H1 (cell line): ENCODE measurements at regions not wholly inside any gene's neighbourhood (a gene's known extent, or its start where the extent isn't known, plus 50 kb on each side); places are given as distances from the start of the nearest gene placed in this dataset.

Source experiments
- CTCF ChIA-PET: fragments of 300-600 bp; sonication (Branson Sonifier 250); formaldehyde crosslinking; loops from one replicate; lab custom pipeline; 2021; ENCODE audit not compliant: partially characterized antibody; lab: Charles Lee
- POLR2A ChIA-PET: fragments of 300-600 bp; sonication (Branson Sonifier 250); formaldehyde crosslinking; loops from one replicate; lab custom pipeline; 2021; ENCODE audit warnings: inconsistent platforms; ENCODE audit not compliant: partially characterized antibody; lab: Charles Lee
- DNase-seq, 2 experiments: peaks; one replicate each; pipeline versions ENCODE4 v3.0.0 to v3.0.0-alpha.2; 2010 to 2022; ENCODE audit warnings: low spot score in 2 of 2, low read depth in 1 of 2, mixed read lengths in 1 of 2
- FAIRE-seq: peaks from 2 replicates; lab custom pipeline; 2011; peaks lifted over from hg19 to GRCh38; lab: Jason Lieb, UNC
- H2AFZ ChIP-seq: 2 replicates; pipeline ENCODE4 v1.8.1; 2012; ENCODE audit warnings: low read length, inconsistent platforms
- H2AK5ac ChIP-seq: 2 replicates; pipeline ENCODE4 v1.6.1; 2013; ENCODE audit warnings: low read depth, low read length
- H2BK120ac ChIP-seq: replicated peaks from 2 replicates; pipeline ENCODE3; 2013; ENCODE audit warnings: low read depth, low read length, inconsistent platforms
- H2BK12ac ChIP-seq: 2 replicates; pipeline ENCODE4 v1.6.1; 2013; ENCODE audit warnings: low read depth, low read length
- H2BK15ac ChIP-seq: 2 replicates; pipeline ENCODE4 v1.6.1; 2013; ENCODE audit warnings: low read length
- H2BK20ac ChIP-seq: 2 replicates; pipeline ENCODE4 v1.6.1; 2013; ENCODE audit warnings: low read length
- H2BK5ac ChIP-seq: 2 replicates; pipeline ENCODE4 v1.6.1; 2013; ENCODE audit warnings: low read depth, low read length
- H3K14ac ChIP-seq: 2 replicates; pipeline ENCODE4 v1.6.1; 2013; ENCODE audit warnings: inconsistent platforms; ENCODE audit not compliant: insufficient read length
- H3K18ac ChIP-seq: 2 replicates; pipeline ENCODE4 v1.6.1; 2013; ENCODE audit warnings: low read length; ENCODE audit errors: extremely low read depth
- H3K23ac ChIP-seq: 2 replicates; pipeline ENCODE4 v1.6.1; 2013; ENCODE audit warnings: inconsistent platforms; ENCODE audit not compliant: insufficient read length
- H3K23me2 ChIP-seq: 2 replicates; pipeline ENCODE4 v1.6.1; 2013; ENCODE audit warnings: low read depth, low read length
- H3K27ac ChIP-seq: 2 replicates; pipeline ENCODE4 v1.6.1; 2011; ENCODE audit warnings: low read depth, low read length, inconsistent platforms
- H3K27me3 ChIP-seq, 4 experiments: replicated peaks in 1 of 4; 1 replicate in 1 of 4; 2 replicates in 3 of 4; pipeline versions ENCODE4 v1.6.1 to v1.8.1; 2011 to 2013; ENCODE audit warnings: low read length in 3 of 4, mild to moderate bottlenecking in 3 of 4, inconsistent platforms in 2 of 4, mixed read lengths in 2 of 4, moderate library complexity in 1 of 4; ENCODE audit not compliant: control insufficient read depth in 3 of 4, insufficient read depth in 3 of 4; ENCODE audit errors: extremely low read depth in 1 of 4
- H3K36me3 ChIP-seq, 4 experiments: 2 replicates each; pipeline versions ENCODE4 v1.6.1 to v1.8.1; 2011 to 2013; ENCODE audit warnings: mild to moderate bottlenecking in 4 of 4, low read length in 3 of 4, moderate library complexity in 2 of 4, control low read depth in 1 of 4, inconsistent platforms in 1 of 4; ENCODE audit not compliant: insufficient read depth in 4 of 4, control insufficient read depth in 2 of 4
- H3K4ac ChIP-seq: replicated peaks from 2 replicates; pipeline ENCODE3; 2013; ENCODE audit warnings: low read length, low read depth, mixed read lengths, inconsistent platforms; ENCODE audit not compliant: insufficient read length
- H3K4me1 ChIP-seq, 4 experiments: replicated peaks in 1 of 4; 1 replicate in 1 of 4; 2 replicates in 3 of 4; pipeline versions ENCODE4 v1.6.1 to v1.8.1; 2011 to 2013; ENCODE audit warnings: low read length in 3 of 4, inconsistent platforms in 2 of 4, mixed read lengths in 1 of 4; ENCODE audit not compliant: insufficient read depth in 4 of 4, control insufficient read depth in 3 of 4
- H3K4me2 ChIP-seq, 2 experiments: 2 replicates each; pipeline versions ENCODE4 v1.6.1 to v1.8.1; 2011 to 2013; ENCODE audit warnings: low read depth in 2 of 2, low read length in 2 of 2, control low read depth in 1 of 2, inconsistent platforms in 1 of 2, mild to moderate bottlenecking in 1 of 2; ENCODE audit not compliant: insufficient read depth in 1 of 2
- H3K4me3 ChIP-seq, 4 experiments: fragments of 200-600, 300-600 bp in 1 of 4; sonication (generic), shearing (Covaris generic), sonication (Bioruptor Twin) in 1 of 4; 2 replicates each; pipeline versions ENCODE4 v1.5.1 to v1.8.1; 2011 to 2016; ENCODE audit warnings: low read length in 4 of 4, low read depth in 3 of 4, control low read depth in 2 of 4, inconsistent platforms in 2 of 4, mild to moderate bottlenecking in 2 of 4, mixed read lengths in 1 of 4, moderate library complexity in 1 of 4; ENCODE audit not compliant: insufficient read depth in 2 of 4; ENCODE audit errors: extremely low read depth in 1 of 4
- H3K56ac ChIP-seq: replicated peaks from 2 replicates; pipeline ENCODE3; 2013; ENCODE audit warnings: low read depth, mild to moderate bottlenecking, mixed read lengths, low read length, inconsistent platforms; ENCODE audit not compliant: insufficient read length
- H3K79me1 ChIP-seq: 2 replicates; pipeline ENCODE4 v1.6.1; 2013; ENCODE audit warnings: low read depth, low read length, control low read depth
- H3K79me2 ChIP-seq, 2 experiments: 2 replicates each; pipeline versions ENCODE4 v1.6.1 to v1.8.1; 2012 to 2013; ENCODE audit warnings: low read length in 2 of 2, mild to moderate bottlenecking in 2 of 2, inconsistent platforms in 1 of 2; ENCODE audit not compliant: insufficient read depth in 2 of 2, control insufficient read depth in 1 of 2
- H3K9ac ChIP-seq, 4 experiments: replicated peaks in 1 of 4; 1 replicate in 1 of 4; 2 replicates in 3 of 4; pipeline versions ENCODE4 v1.6.1 to v1.8.1; 2011 to 2013; ENCODE audit warnings: low read depth in 3 of 4, low read length in 3 of 4, control low read depth in 2 of 4, mild to moderate bottlenecking in 2 of 4, moderate library complexity in 2 of 4, inconsistent platforms in 1 of 4; ENCODE audit errors: extremely low read depth in 1 of 4
- H3K9me3 ChIP-seq, 2 experiments: 2 replicates each; pipeline versions ENCODE4 v1.6.1 to v1.8.1; 2012 to 2013; ENCODE audit warnings: mild to moderate bottlenecking in 2 of 2, moderate library complexity in 2 of 2, control low read depth in 1 of 2, inconsistent platforms in 1 of 2, low read depth in 1 of 2, low read length in 1 of 2, mixed read lengths in 1 of 2; ENCODE audit not compliant: insufficient read depth in 2 of 2
- H4K20me1 ChIP-seq, 2 experiments: replicated peaks in 1 of 2; 2 replicates each; pipeline versions ENCODE3 to v1.8.1; 2011 to 2013; ENCODE audit warnings: inconsistent platforms in 2 of 2, low read length in 2 of 2, mild to moderate bottlenecking in 1 of 2; ENCODE audit not compliant: insufficient read depth in 2 of 2, control insufficient read depth in 1 of 2
- H4K5ac ChIP-seq: 2 replicates; pipeline ENCODE4 v1.6.1; 2013; ENCODE audit warnings: low read length, low read depth, mixed read lengths, inconsistent platforms; ENCODE audit not compliant: insufficient read length
- H4K8ac ChIP-seq: 2 replicates; pipeline ENCODE4 v1.8.0; 2013; ENCODE audit warnings: mild to moderate bottlenecking, moderate library complexity, low read length, inconsistent platforms; ENCODE audit not compliant: insufficient read depth; ENCODE audit errors: extremely low read depth
- H4K91ac ChIP-seq: replicated peaks from 2 replicates; pipeline ENCODE3; 2013; ENCODE audit warnings: low read length, mixed read lengths, inconsistent platforms; ENCODE audit not compliant: insufficient read length
- CREB1 ChIP-seq: IDR thresholded peaks from 2 replicates; pipeline ENCODE4 v1.6.1; 2012; ENCODE audit warnings: inconsistent platforms
- HDAC2 ChIP-seq, 2 experiments: fragments of 300-600 bp in 1 of 2; sonication (generic) in 1 of 2; IDR thresholded peaks; 2 replicates each; pipeline ENCODE4 v1.6.1; 2011 to 2012; ENCODE audit warnings: low read depth in 2 of 2, low read length in 2 of 2, mild to moderate bottlenecking in 2 of 2, moderate library complexity in 2 of 2, borderline replicate concordance in 1 of 2, inconsistent platforms in 1 of 2
- KDM4A ChIP-seq: IDR thresholded peaks from one replicate; pipeline ENCODE4 v1.7.1; 2012; ENCODE audit warnings: low read depth, mild to moderate bottlenecking, moderate library complexity, low read length, inconsistent platforms; ENCODE audit not compliant: severe bottlenecking
- SIX5 ChIP-seq: IDR thresholded peaks from 2 replicates; pipeline ENCODE4 v1.6.1; 2011; ENCODE audit warnings: mild to moderate bottlenecking, low read depth, low read length
- SRF ChIP-seq: IDR thresholded peaks from 2 replicates; pipeline ENCODE4 v1.6.1; 2011; ENCODE audit warnings: mild to moderate bottlenecking, low read depth, low read length, moderate library complexity
- SUZ12 ChIP-seq: fragments of 200-600 bp; sonication (generic); IDR thresholded peaks from 2 replicates; pipeline ENCODE4 v1.6.1; 2012; ENCODE audit warnings: mild to moderate bottlenecking, inconsistent platforms, low read length, moderate library complexity, mixed read lengths
- TBP ChIP-seq: IDR thresholded peaks from 2 replicates; pipeline ENCODE4 v1.6.1; 2011; ENCODE audit warnings: low read depth, low read length, improper control_type of control experiment
- TEAD4 ChIP-seq: IDR thresholded peaks from 2 replicates; pipeline ENCODE4 v1.6.1; 2012; ENCODE audit warnings: low read depth, low read length, inconsistent platforms, mixed read lengths
- YY1 ChIP-seq: IDR thresholded peaks from 2 replicates; pipeline ENCODE4 v1.6.1; 2011; ENCODE audit warnings: low read depth, mild to moderate bottlenecking, low read length
- WGBS, 2 experiments: shearing (Covaris generic) in 1 of 2; methylation state at CpG; one replicate each; pipeline versions ENCODE4 v1.1.6 to v1.1.7; 2013 to 2015; ENCODE audit warnings: low lambda C conversion rate in 2 of 2, mixed read lengths in 2 of 2, inconsistent platforms in 1 of 2, low coverage in 1 of 2, missing lambda C conversion rate in 1 of 2; ENCODE audit not compliant: insufficient replicate concordance in 2 of 2, insufficient coverage in 1 of 2, insufficient read length in 1 of 2; ENCODE audit errors: extremely low coverage in 1 of 2, missing lambda C conversion rate in 1 of 2; 5-methylcytosine and 5-hydroxymethylcytosine counted together
- TF ChIP-seq, protein P1 (sequence below): IDR thresholded peaks from 2 replicates; pipeline ENCODE4 v1.6.1; 2012; ENCODE audit warnings: inconsistent platforms
- TF ChIP-seq, protein P2 (sequence below): IDR thresholded peaks from 2 replicates; pipeline ENCODE4 v1.6.1; 2012; ENCODE audit warnings: low read length, inconsistent platforms

DNA sequence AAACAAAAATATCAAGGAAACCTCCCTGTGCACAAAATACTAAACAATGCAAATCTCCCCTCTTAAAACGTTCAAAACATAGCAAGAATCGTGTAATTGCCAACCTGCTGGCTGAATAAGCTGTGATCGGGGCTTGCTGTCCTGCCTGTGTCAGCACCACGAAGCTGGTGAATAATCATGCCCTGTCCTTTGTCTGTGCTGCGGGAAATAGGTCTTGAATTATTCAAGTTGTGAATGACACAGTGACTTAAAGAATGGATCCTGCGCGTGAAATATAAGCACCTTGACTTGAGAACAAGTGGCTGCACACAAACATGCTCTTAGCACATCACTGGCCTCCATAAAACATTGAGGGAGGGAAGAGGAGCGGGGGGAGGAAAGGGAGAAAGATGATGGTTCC is 130.2 kb downstream of the OAT start:
- Histone ChIP-seq H4K8ac (no peak overlapping the region), H3K4me1 (no peaks in the 10 kb centered on the region; a peak in 1 of 7 replicates), H3K27ac (no peak overlapping the region), H2AFZ (no peak overlapping the region), H4K91ac (no peak overlapping the region), H3K4me3 (no peak overlapping the region), H3K23me2 (no peaks in the 10 kb centered on the region), H2AK5ac (no peak overlapping the region), H2BK120ac (no peak overlapping the region), H3K4ac (no peak overlapping the region), H3K79me2 (no peaks in the 10 kb centered on the region), H3K23ac (no peak overlapping the region), H3K79me1 (no peaks in the 10 kb centered on the region), H3K9ac (no peak overlapping the region), H3K4me2 (no peak overlapping the region), H4K20me1 (no peaks in the 10 kb centered on the region), H3K27me3 (no peaks in the 10 kb centered on the region; a peak in 1 of 7 replicates), H3K9me3 (no peaks in the 10 kb centered on the region), H4K5ac (no peak overlapping the region), H3K18ac (no peak overlapping the region), H2BK5ac (no peak overlapping the region), H2BK12ac (no peak overlapping the region), H2BK15ac (no peak overlapping the region), H3K14ac (no peak overlapping the region), H2BK20ac (no peak overlapping the region), H3K36me3 (no peaks in the 10 kb centered on the region), H3K56ac (no peak overlapping the region)
- DNase-seq (no peak), FAIRE-seq (no peak)
- 94% methylated on average over 8 of the region's 8 CpGs; no CpG with 5 or more reads in 1 of the 2 experiments for WGBS, 2 experiments
- POLR2A ChIA-PET: interaction anchor here (1.2 kb wide), 1 partner anchor 8 kb away, joined by 5 read pairs; no protein-coding TSS in a partner anchor
- CTCF ChIA-PET: interaction anchor here (1.1 to 1.5 kb wide), 3 partner anchors 10 to 35 kb away, joined by 3 to 5 read pairs (median 3); no protein-coding TSS in a partner anchor
- TF ChIP-seq SRF (no peak), YY1 (no peak), CREB1 (no peak), KDM4A (no peak), TEAD4 (no peak), HDAC2 (IDR thresholded peaks at IDR 0.05; ENCODE audit: borderline replicate concordance in 1 of 2, low read depth in 2 of 2, low read length in 2 of 2) (no peak), SUZ12 (no peak), SIX5 (no peak), TBP (no peak)
- TF ChIP-seq, protein P1, sequence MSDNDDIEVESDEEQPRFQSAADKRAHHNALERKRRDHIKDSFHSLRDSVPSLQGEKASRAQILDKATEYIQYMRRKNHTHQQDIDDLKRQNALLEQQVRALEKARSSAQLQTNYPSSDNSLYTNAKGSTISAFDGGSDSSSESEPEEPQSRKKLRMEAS: no peak
- TF ChIP-seq, protein P2, sequence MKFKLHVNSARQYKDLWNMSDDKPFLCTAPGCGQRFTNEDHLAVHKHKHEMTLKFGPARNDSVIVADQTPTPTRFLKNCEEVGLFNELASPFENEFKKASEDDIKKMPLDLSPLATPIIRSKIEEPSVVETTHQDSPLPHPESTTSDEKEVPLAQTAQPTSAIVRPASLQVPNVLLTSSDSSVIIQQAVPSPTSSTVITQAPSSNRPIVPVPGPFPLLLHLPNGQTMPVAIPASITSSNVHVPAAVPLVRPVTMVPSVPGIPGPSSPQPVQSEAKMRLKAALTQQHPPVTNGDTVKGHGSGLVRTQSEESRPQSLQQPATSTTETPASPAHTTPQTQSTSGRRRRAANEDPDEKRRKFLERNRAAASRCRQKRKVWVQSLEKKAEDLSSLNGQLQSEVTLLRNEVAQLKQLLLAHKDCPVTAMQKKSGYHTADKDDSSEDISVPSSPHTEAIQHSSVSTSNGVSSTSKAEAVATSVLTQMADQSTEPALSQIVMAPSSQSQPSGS: no peak
